ENCODE measurements at regions not wholly inside any gene's neighbourhood (a gene's known extent, or its start where the extent isn't known, plus 50 kb on each side); places are given as distances from the start of the nearest gene placed in this dataset.
"Not testable (repeated sequence)": the region's sequence is repeated elsewhere in the genome, so short reads cannot be mapped to it uniquely, and the experiment has no call there.

DNA sequence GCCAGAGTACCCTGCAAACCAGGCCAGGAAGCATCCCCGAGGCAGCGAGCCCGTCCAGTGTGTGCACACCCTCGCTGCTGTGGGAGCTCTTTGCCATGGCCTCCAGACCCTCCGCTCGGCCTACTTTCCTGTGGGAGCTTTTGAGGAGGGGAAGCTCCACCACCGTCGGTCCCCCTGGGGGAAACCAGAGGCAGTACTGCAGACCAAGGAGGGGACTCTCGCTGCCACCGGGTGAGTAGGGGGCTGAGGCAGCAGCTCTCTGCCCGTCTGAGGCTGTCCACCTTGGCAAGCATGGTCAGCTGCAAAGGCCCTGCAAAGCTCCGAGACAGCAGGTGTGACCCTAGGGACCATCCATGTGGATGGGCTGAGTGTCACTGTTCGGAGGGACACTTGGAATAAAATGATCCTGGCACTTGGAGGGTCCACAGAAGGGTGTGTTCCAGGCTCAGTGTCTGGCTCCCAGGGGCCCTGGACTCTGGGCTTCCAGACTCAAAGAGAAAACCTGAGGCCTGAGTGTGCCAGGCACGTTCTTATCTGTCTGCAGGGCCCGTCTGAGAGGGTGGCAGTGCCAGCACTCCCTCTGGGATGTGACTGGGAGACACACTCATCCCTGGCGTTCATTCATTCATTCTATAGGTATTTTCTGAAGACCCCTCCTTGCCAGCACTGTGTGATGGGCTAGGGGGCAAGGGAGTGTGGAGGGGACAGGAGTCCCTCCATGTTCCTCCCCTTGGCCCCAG, 282.8 kb upstream of the HS6ST1 start:
- DNase-seq, result no peak
- Histone ChIP-seq H3K4me3 (ENCODE audit: control insufficient read depth in 1 of 7, extremely low read depth in 1 of 7, insufficient read depth in 4 of 7, low read depth in 2 of 7, low read length in 6 of 7) (no peak overlapping the region), H3K36me3 (ENCODE audit: control insufficient read depth in 4 of 4, insufficient read depth in 4 of 4, low read length in 3 of 4) (no peaks in the 10 kb centered on the region), H3K9me3 (ENCODE audit: control extremely low read depth in 1 of 5, control insufficient read depth in 4 of 5, insufficient read depth in 2 of 5, low read depth in 1 of 5, low read length in 4 of 5) (no peaks in the 10 kb centered on the region), H3K27ac (ENCODE audit: insufficient read depth in 1 of 2, low read depth in 1 of 2, low read length in 2 of 2, poor library complexity in 1 of 2, severe bottlenecking in 2 of 2) (no peak overlapping the region), H3K4me1 (ENCODE audit: control extremely low read depth in 1 of 4, control insufficient read depth in 4 of 4, insufficient read depth in 4 of 4, low read length in 3 of 4) (peaks cover 0 to 5% (median 2%) of the 10 kb centered on the region in 4 experiments), H3K27me3 (replicated peaks in 2 of 5; ENCODE audit: control insufficient read depth in 4 of 5, insufficient read depth in 5 of 5, low read length in 4 of 5) (no peaks in the 10 kb centered on the region)
- POLR2A ChIA-PET, result no interaction called here
- 100% methylated on average over 11 of the region's 16 CpGs for WGBS (ENCODE audit: insufficient coverage)
- CTCF ChIA-PET, result interaction anchor here (0.8 kb wide), 1 partner anchor 14 kb away, joined by 3 read pairs; no protein-coding TSS in a partner anchor

- H3K36me3 ChIP-seq (ENCODE audit: control insufficient read depth in 4 of 4, insufficient read depth in 4 of 4, low read length in 3 of 4), result no peaks in the 10 kb centered on the region
- ChIA-PET CTCF (no interaction called here), POLR2A (no interaction called here)
- DNase-seq, result no peak
- H3K27ac ChIP-seq (ENCODE audit: insufficient read depth in 1 of 2, low read depth in 1 of 2, low read length in 2 of 2, poor library complexity in 1 of 2, severe bottlenecking in 2 of 2), result no peak overlapping the region
- H3K27me3 ChIP-seq (replicated peaks in 2 of 5; ENCODE audit: control insufficient read depth in 4 of 5, insufficient read depth in 5 of 5, low read length in 4 of 5), result no peaks in the 10 kb centered on the region
- no peaks in the 10 kb centered on the region for H3K9me3 ChIP-seq (ENCODE audit: control extremely low read depth in 1 of 5, control insufficient read depth in 4 of 5, insufficient read depth in 2 of 5, low read depth in 1 of 5, low read length in 4 of 5)
- H3K4me1 ChIP-seq (ENCODE audit: control extremely low read depth in 1 of 4, control insufficient read depth in 4 of 4, insufficient read depth in 4 of 4, low read length in 3 of 4), result peaks cover 0 to 5% (median 0%) of the 10 kb centered on the region in 4 experiments
- WGBS (ENCODE audit: insufficient coverage), result 97% methylated on average over 6 of the region's 11 CpGs
- H3K4me3 ChIP-seq (ENCODE audit: control insufficient read depth in 1 of 7, extremely low read depth in 1 of 7, insufficient read depth in 4 of 7, low read depth in 2 of 7, low read length in 6 of 7), result no peak overlapping the region
These were observed 283.5 kb upstream of the HS6ST1 start for GRCh38 chr2:128602038-128602698.

DNA sequence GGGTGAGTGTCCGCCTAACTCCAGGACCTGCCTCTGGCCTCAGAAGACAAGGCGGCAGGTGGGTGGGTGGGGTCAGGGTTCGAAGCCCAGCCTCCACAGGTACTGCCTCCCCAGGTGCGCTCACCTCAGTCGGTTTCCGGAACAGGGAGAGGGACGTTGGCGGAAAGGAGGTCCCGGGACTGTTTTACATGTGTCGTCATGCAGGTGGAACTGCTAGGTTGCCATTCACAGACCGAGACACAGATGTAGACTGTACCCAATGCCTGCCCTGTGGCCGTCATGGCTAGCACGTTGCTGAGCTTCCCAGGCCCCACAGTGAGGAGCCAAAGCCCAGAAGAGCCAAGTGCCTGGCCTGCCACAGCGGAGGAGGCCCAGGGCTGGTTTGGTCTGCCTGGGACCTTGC, 284.0 kb upstream of the HS6ST1 start:
- Histone ChIP-seq H3K4me3 (ENCODE audit: control insufficient read depth in 1 of 7, extremely low read depth in 1 of 7, insufficient read depth in 4 of 7, low read depth in 2 of 7, low read length in 6 of 7) (no peak overlapping the region), H3K9me3 (ENCODE audit: control extremely low read depth in 1 of 5, control insufficient read depth in 4 of 5, insufficient read depth in 2 of 5, low read depth in 1 of 5, low read length in 4 of 5) (no peaks in the 10 kb centered on the region), H3K4me1 (ENCODE audit: control extremely low read depth in 1 of 4, control insufficient read depth in 4 of 4, insufficient read depth in 4 of 4, low read length in 3 of 4) (peaks cover 0 to 5% (median 0%) of the 10 kb centered on the region in 4 experiments), H3K27me3 (replicated peaks in 2 of 5; ENCODE audit: control insufficient read depth in 4 of 5, insufficient read depth in 5 of 5, low read length in 4 of 5) (no peaks in the 10 kb centered on the region), H3K36me3 (ENCODE audit: control insufficient read depth in 4 of 4, insufficient read depth in 4 of 4, low read length in 3 of 4) (no peaks in the 10 kb centered on the region), H3K27ac (ENCODE audit: insufficient read depth in 1 of 2, low read depth in 1 of 2, low read length in 2 of 2, poor library complexity in 1 of 2, severe bottlenecking in 2 of 2) (no peak overlapping the region)
- CTCF ChIA-PET, result no interaction called here
- no peak for DNase-seq
- WGBS (ENCODE audit: insufficient coverage), result over 99% methylated on average over 13 of the region's 14 CpGs
- POLR2A ChIA-PET, result no interaction called here

DNA sequence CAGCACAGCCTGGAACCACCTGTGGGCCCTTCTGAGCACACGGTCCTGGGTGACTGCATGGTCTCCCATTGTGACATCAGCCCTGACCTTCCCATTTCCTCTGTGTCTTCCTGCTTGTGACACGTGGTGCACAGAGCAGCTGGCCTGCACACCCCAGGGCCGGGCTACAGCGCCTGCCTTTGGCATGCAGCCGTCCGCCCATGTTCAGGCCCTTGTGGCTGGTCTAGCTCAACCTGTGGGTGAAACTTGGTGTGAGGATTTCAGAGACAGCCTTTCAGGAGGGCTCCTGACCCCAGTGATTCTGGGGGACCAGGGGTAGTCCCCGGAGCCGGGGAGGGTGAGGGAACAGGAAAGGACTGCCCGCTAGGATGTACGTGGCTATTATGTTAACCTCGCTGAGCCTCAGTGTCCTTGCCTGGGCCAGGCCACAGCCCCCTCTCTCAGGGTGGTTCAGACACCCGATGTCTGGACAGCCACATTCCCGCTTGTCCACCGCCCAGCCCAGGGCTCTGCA, 284.8 kb upstream of the HS6ST1 start:
- CTCF ChIA-PET, result no interaction called here
- H3K36me3 ChIP-seq (ENCODE audit: control insufficient read depth in 4 of 4, insufficient read depth in 4 of 4, low read length in 3 of 4), result no peaks in the 10 kb centered on the region
- peaks cover 0 to 5% (median 0%) of the 10 kb centered on the region in 4 experiments for H3K4me1 ChIP-seq (ENCODE audit: control extremely low read depth in 1 of 4, control insufficient read depth in 4 of 4, insufficient read depth in 4 of 4, low read length in 3 of 4)
- POLR2A ChIA-PET, result no interaction called here
- no peak overlapping the region for H3K27ac ChIP-seq (ENCODE audit: insufficient read depth in 1 of 2, low read depth in 1 of 2, low read length in 2 of 2, poor library complexity in 1 of 2, severe bottlenecking in 2 of 2)
- DNase-seq, result no peak
- no peaks in the 10 kb centered on the region for H3K27me3 ChIP-seq (replicated peaks in 2 of 5; ENCODE audit: control insufficient read depth in 4 of 5, insufficient read depth in 5 of 5, low read length in 4 of 5)
- H3K9me3 ChIP-seq (ENCODE audit: control extremely low read depth in 1 of 5, control insufficient read depth in 4 of 5, insufficient read depth in 2 of 5, low read depth in 1 of 5, low read length in 4 of 5), result no peaks in the 10 kb centered on the region
- no peak overlapping the region for H3K4me3 ChIP-seq (ENCODE audit: control insufficient read depth in 1 of 7, extremely low read depth in 1 of 7, insufficient read depth in 4 of 7, low read depth in 2 of 7, low read length in 6 of 7)
- 87% methylated on average over 12 of the region's 14 CpGs for WGBS (ENCODE audit: insufficient coverage)

DNA sequence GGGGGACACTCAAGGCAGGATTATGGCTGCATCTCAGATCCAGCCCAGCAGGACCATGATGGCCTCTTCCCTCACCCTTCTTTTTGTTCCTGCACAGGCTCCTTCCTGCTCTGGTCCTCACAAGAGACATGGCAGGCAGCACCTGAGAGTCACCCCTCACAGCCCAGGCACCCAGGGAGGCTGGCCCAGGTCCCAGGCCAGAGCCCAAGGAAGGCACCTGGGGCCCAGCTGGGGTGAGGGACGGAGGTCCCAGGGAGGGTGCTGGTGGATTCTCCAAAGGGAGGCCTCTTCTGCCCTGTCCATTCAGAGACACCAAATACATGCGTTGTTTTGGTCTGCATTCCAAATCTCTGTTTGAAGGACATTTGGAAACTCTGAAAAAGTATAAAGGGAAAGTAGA, 285.4 kb upstream of the HS6ST1 start:
- POLR2A ChIA-PET, result no interaction called here
- Histone ChIP-seq H3K4me1 (ENCODE audit: control extremely low read depth in 1 of 4, control insufficient read depth in 4 of 4, insufficient read depth in 4 of 4, low read length in 3 of 4) (peaks cover 0 to 5% (median 0%) of the 10 kb centered on the region in 4 experiments), H3K4me3 (ENCODE audit: control insufficient read depth in 1 of 7, extremely low read depth in 1 of 7, insufficient read depth in 4 of 7, low read depth in 2 of 7, low read length in 6 of 7) (no peak overlapping the region), H3K9me3 (ENCODE audit: control extremely low read depth in 1 of 5, control insufficient read depth in 4 of 5, insufficient read depth in 2 of 5, low read depth in 1 of 5, low read length in 4 of 5) (no peaks in the 10 kb centered on the region), H3K27ac (ENCODE audit: insufficient read depth in 1 of 2, low read depth in 1 of 2, low read length in 2 of 2, poor library complexity in 1 of 2, severe bottlenecking in 2 of 2) (no peak overlapping the region), H3K27me3 (replicated peaks in 2 of 5; ENCODE audit: control insufficient read depth in 4 of 5, insufficient read depth in 5 of 5, low read length in 4 of 5) (no peaks in the 10 kb centered on the region), H3K36me3 (ENCODE audit: control insufficient read depth in 4 of 4, insufficient read depth in 4 of 4, low read length in 3 of 4) (no peaks in the 10 kb centered on the region)
- no peak for DNase-seq
- CTCF ChIA-PET, result no interaction called here
- WGBS (ENCODE audit: insufficient coverage), result 100% methylated on average over 1 of the region's 2 CpGs

GRCh38 chr2:128604581-128604980, 285.9 kb upstream of the HS6ST1 start:
- H3K9me3 ChIP-seq (ENCODE audit: control extremely low read depth in 1 of 5, control insufficient read depth in 4 of 5, insufficient read depth in 2 of 5, low read depth in 1 of 5, low read length in 4 of 5); H3K4me3 ChIP-seq (ENCODE audit: control insufficient read depth in 1 of 7, extremely low read depth in 1 of 7, insufficient read depth in 4 of 7, low read depth in 2 of 7, low read length in 6 of 7); H3K4me1 ChIP-seq (ENCODE audit: control extremely low read depth in 1 of 4, control insufficient read depth in 4 of 4, insufficient read depth in 4 of 4, low read length in 3 of 4); H3K27me3 ChIP-seq (replicated peaks in 2 of 5; ENCODE audit: control insufficient read depth in 4 of 5, insufficient read depth in 5 of 5, low read length in 4 of 5); H3K27ac ChIP-seq (ENCODE audit: insufficient read depth in 1 of 2, low read depth in 1 of 2, low read length in 2 of 2, poor library complexity in 1 of 2, severe bottlenecking in 2 of 2); H3K36me3 ChIP-seq (ENCODE audit: control insufficient read depth in 4 of 4, insufficient read depth in 4 of 4, low read length in 3 of 4); CTCF ChIA-PET; DNase-seq; POLR2A ChIA-PET: not testable (repeated sequence)
- 93% methylated on average over 7 of the region's 12 CpGs for WGBS (ENCODE audit: insufficient coverage)

GRCh38 chr2:128605421-128605820, 286.8 kb upstream of the HS6ST1 start:
- no peak overlapping the region for H3K4me3 ChIP-seq (ENCODE audit: control insufficient read depth in 1 of 7, extremely low read depth in 1 of 7, insufficient read depth in 4 of 7, low read depth in 2 of 7, low read length in 6 of 7)
- WGBS (ENCODE audit: insufficient coverage), result 95% methylated on average over 7 of the region's 7 CpGs
- H3K4me1 ChIP-seq (ENCODE audit: control extremely low read depth in 1 of 4, control insufficient read depth in 4 of 4, insufficient read depth in 4 of 4, low read length in 3 of 4), result peaks cover 0 to 5% (median 0%) of the 10 kb centered on the region in 4 experiments
- DNase-seq, result no peak
- no peaks in the 10 kb centered on the region for H3K9me3 ChIP-seq (ENCODE audit: control extremely low read depth in 1 of 5, control insufficient read depth in 4 of 5, insufficient read depth in 2 of 5, low read depth in 1 of 5, low read length in 4 of 5)
- H3K36me3 ChIP-seq (ENCODE audit: control insufficient read depth in 4 of 4, insufficient read depth in 4 of 4, low read length in 3 of 4), result no peaks in the 10 kb centered on the region
- ChIA-PET POLR2A (no interaction called here), CTCF (no interaction called here)
- no peaks in the 10 kb centered on the region for H3K27me3 ChIP-seq (replicated peaks in 2 of 5; ENCODE audit: control insufficient read depth in 4 of 5, insufficient read depth in 5 of 5, low read length in 4 of 5)
- no peak overlapping the region for H3K27ac ChIP-seq (ENCODE audit: insufficient read depth in 1 of 2, low read depth in 1 of 2, low read length in 2 of 2, poor library complexity in 1 of 2, severe bottlenecking in 2 of 2)
